GM13977 (cell line): ENCODE measurements at regions not wholly inside any gene's neighbourhood (a gene's known extent, or its start where the extent isn't known, plus 50 kb on each side); places are given as distances from the start of the nearest gene placed in this dataset.

ENCODE experiments used
- DNase-seq: peaks from one replicate; pipeline ENCODE4 v3.0.0; 2012; ENCODE audit warnings: low spot score
- CTCF ChIP-seq: IDR thresholded peaks from 2 replicates; pipeline ENCODE4 v1.5.1; 2012; ENCODE audit warnings: mild to moderate bottlenecking, control low read depth; ENCODE audit not compliant: insufficient read depth; ENCODE audit errors: extremely low read depth, missing control alignments
- in situ Hi-C: fragments of 300-500 bp; cut with MboI; formaldehyde crosslinking; loops from one replicate; pipeline ENCODE4 v1.12.0; 2022; ENCODE audit warnings: low sequenced_read_pairs, low pct_unique_long_range_greater_than_20kb, mixed read lengths, inconsistent platforms; ENCODE audit not compliant: unreplicated experiment

GRCh38 chr19:31424861-31425620 is 75.8 kb upstream of the TSHZ3 start:
- TF ChIP-seq CTCF, result no peak
- DNase-seq, result no peak
- in situ Hi-C loops, result no loop called here

- no peak for TF ChIP-seq CTCF
- no peak for DNase-seq
- in situ Hi-C loops, result no loop called here
Measured at GRCh38 chr19:31427857-31428256, 78.6 kb upstream of the TSHZ3 start.

DNA sequence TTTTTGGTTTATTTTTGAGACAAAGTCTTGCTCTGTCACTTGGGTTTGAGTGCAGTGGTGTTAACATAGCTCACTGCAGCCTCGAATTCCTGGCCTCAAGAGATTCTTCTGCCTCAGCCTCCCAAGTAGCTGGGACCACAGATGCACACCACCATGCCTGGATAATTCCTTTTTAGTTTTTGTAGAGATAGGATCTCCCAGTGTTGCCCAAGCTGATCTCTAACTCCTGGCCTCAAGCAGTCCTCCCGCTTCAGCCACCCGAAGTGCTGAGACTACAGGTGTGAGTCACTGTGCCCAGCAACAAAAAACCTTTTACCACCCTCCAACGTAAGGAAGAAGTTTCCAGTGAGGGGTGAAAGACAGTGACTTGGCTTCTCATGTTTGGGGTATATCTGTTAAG is 81.1 kb upstream of the TSHZ3 start:
- DNase-seq, result no peak
- in situ Hi-C loops, result no loop called here
- TF ChIP-seq CTCF, result no peak

DNA sequence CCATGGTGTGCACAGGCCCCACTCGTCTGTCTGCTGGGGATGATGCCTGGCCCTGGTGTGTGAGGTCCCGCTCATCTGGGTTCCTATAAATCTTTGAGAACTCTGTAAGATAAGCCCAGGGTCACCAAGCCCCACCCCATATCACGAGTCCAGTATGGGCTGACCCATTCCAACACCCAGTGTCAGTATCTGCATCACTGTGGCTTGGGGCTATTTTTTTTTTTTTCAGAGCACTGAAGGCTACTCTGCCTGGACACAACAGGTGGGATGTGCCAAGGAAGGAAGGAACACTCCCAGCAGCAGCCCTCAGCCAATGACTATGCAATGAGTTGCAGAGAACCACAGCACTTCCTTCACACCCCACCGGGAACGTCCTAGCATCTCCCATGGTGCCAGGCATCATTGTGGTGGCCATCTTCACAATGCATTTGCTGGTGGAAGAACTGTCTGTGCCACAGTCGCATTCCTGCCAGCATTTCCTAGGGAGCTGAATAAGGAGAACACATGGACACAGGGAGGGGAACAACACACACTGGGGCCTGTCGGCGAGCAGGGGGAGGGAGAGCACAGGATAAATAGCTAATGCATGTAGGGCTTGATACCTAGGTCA is 83.1 kb upstream of the TSHZ3 start:
- TF ChIP-seq CTCF, result no peak
- DNase-seq, result no peak
- in situ Hi-C loops, result no loop called here

DNA sequence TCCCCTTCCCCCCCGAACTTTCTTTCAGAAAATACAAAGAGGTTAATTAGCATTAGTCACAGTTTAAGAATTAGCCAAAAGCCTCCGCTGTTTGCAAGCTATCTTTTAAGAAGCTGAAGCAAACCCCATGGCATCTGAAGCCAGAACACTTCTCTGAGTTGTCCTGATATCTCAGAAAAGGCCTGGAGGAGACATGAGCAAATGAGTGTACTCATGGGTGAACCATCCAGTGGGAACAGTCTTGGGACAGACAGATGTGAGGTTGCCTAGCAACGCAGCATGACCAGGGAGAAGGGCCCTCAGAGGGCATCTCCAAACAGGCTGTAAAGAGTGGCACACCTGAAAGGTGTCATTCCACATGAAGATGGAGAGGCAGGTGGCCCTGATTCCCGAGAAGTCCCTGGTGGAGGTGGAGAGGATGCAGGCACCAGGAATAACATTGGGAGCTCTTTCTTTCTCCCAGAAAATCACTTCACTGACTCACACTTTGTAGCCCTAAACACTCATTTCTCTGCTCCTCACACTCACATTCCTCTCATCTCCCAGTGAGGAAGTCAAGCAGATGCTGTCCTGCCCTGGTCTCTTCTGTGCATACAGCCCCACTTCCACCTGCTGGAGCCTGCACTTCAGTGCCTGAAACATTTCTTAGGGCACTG is 87.0 kb upstream of the TSHZ3 start:
- TF ChIP-seq CTCF, result no peak
- in situ Hi-C loops, result no loop called here
- DNase-seq, result no peak

DNA sequence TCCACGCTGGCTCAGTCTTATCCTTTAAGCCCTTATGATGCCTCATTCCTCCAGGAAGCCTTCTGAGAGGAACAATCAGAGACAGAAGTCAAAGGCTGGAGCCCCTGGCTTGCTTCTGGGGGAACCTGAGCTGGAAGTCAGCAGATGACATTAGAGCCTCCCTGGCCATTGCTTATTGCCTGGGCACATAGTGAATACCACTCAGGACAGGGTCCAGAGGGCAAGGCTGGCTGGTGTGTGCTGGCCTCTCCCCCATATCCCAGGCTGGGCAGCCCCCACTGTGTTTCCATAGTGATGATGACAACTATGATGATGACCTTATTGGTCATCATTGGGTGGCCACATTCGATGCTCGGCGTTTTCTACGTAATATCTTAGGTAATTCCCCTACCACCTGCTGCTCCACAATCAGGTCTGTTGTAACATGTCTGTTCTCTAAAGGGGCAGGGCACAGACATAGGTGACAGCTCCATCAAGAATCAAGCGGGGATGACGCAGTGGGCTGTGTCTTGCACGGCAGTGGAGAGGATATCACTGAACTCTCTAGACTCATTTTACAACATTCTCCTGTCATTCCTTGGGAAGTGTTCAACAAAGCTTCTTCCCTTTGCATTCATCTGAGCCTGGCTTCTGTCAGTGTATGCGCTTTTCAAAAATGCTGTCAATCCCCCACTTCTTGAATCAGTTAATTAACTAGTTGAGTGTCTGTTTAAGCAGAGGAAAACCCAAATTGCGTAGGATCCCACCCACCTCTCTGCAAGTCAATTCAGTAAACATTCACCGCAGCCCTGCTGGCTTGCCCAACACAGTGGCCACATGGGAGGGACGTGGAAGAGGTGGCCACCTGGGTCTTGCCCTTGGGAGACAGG is 89.4 kb upstream of the TSHZ3 start:
- no peak for TF ChIP-seq CTCF
- in situ Hi-C loops, result no loop called here
- no peak for DNase-seq
